C4-2B (cell line): ENCODE measurements at regions not wholly inside any gene's neighbourhood (a gene's known extent, or its start where the extent isn't known, plus 50 kb on each side); places are given as distances from the start of the nearest gene placed in this dataset.
"Not testable (repeated sequence)": the region's sequence is repeated elsewhere in the genome, so short reads cannot be mapped to it uniquely, and the experiment has no call there.

ENCODE experiments used
- ZFX ChIP-seq: fragments of 450-650 bp; IDR thresholded peaks from 2 replicates; pipeline ENCODE4 v1.6.1; 2017
- TF ChIP-seq, protein P1 (sequence below): fragments of 450-650 bp; conservative IDR thresholded peaks from 2 replicates; pipeline ENCODE4 v1.5.1; 2017; ENCODE audit warnings: mild to moderate bottlenecking

DNA sequence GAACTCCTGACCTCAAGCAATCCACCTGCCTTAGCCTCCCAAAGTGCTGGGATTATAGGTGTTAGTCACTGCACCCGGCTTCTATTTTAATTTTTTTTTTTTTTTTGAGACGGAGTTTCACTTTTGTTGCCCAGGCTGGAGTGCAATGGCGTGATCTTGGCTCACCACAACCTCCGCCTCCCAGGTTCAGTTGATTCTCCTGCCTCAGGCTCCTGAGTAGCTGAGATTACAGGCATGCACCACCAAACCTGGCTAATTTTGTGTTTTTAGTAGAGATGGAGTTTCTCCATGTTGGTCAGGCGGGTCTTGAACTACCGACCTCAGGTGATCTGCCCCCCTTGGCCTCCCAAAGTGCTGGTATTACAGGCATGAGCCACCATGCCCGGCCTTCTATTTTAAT lies 149.1 kb downstream of the MYCN start:
- TF ChIP-seq, protein P1, sequence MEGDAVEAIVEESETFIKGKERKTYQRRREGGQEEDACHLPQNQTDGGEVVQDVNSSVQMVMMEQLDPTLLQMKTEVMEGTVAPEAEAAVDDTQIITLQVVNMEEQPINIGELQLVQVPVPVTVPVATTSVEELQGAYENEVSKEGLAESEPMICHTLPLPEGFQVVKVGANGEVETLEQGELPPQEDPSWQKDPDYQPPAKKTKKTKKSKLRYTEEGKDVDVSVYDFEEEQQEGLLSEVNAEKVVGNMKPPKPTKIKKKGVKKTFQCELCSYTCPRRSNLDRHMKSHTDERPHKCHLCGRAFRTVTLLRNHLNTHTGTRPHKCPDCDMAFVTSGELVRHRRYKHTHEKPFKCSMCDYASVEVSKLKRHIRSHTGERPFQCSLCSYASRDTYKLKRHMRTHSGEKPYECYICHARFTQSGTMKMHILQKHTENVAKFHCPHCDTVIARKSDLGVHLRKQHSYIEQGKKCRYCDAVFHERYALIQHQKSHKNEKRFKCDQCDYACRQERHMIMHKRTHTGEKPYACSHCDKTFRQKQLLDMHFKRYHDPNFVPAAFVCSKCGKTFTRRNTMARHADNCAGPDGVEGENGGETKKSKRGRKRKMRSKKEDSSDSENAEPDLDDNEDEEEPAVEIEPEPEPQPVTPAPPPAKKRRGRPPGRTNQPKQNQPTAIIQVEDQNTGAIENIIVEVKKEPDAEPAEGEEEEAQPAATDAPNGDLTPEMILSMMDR, result not testable (repeated sequence)
- not testable (repeated sequence) for TF ChIP-seq ZFX
